ENCODE measurements at regions not wholly inside any gene's neighbourhood (a gene's known extent, or its start where the extent isn't known, plus 50 kb on each side); places are given as distances from the start of the nearest gene placed in this dataset.

- no peak for TF ChIP-seq SUZ12 (IDR thresholded peaks at IDR 0.05)
- TF ChIP-seq BHLHE40 (IDR thresholded peaks at IDR 0.05; ENCODE audit: borderline replicate concordance), result no peak
- TF ChIP-seq SP1 (IDR thresholded peaks at IDR 0.05), result no peak
- no peak for TF ChIP-seq L3MBTL2 (conservative IDR thresholded peaks at IDR 0.05)
- no peak for TF ChIP-seq FOXK2 (IDR thresholded peaks at IDR 0.05)
- no peak for TF ChIP-seq PKNOX1 (IDR thresholded peaks at IDR 0.05)
Measured at GRCh38 chrX:19181345-19181744, 59.1 kb upstream of the ADGRG2 start.

All from HEK293T (cell line).